A172 (cell line): ENCODE measurements at regions not wholly inside any gene's neighbourhood (a gene's known extent, or its start where the extent isn't known, plus 50 kb on each side); places are given as distances from the start of the nearest gene placed in this dataset.
"Not testable (repeated sequence)": the region's sequence is repeated elsewhere in the genome, so short reads cannot be mapped to it uniquely, and the experiment has no call there.

ENCODE experiments used
- DNase-seq: peaks from one replicate; pipeline ENCODE4 v3.0.0-alpha.2; 2015; ENCODE audit warnings: low spot score

- no peak for DNase-seq
Observed at GRCh38 chr12:123061441-123062205, 81.1 kb downstream of the ARL6IP4 start.

GRCh38 chr12:123059500-123059899 is 79.0 kb downstream of the ARL6IP4 start:
- no peak for DNase-seq

- no peak for DNase-seq
Observed at GRCh38 chr12:123058980-123059379, 78.5 kb downstream of the ARL6IP4 start.

GRCh38 chr12:123058481-123058880 is 78.0 kb downstream of the ARL6IP4 start:
- no peak for DNase-seq

GRCh38 chr12:123057513-123058265 is 77.2 kb downstream of the ARL6IP4 start:
- DNase-seq = no peak

- DNase-seq = no peak
Observed at GRCh38 chr12:123056709-123057108, 76.2 kb downstream of the ARL6IP4 start.

GRCh38 chr12:123056053-123056452 is 75.6 kb downstream of the ARL6IP4 start:
- DNase-seq = peak; percentile 16

GRCh38 chr12:123055281-123055766 is 74.8 kb downstream of the ARL6IP4 start:
- DNase-seq = no peak

- no peak for DNase-seq
Observed at GRCh38 chr12:123054371-123054770, 73.9 kb downstream of the ARL6IP4 start.

GRCh38 chr12:123051556-123051955 is 71.1 kb downstream of the ARL6IP4 start:
- DNase-seq = no peak

GRCh38 chr12:123050913-123051312 is 70.4 kb downstream of the ARL6IP4 start:
- DNase-seq = no peak

GRCh38 chr12:123050331-123050831 is 69.9 kb downstream of the ARL6IP4 start:
- DNase-seq = no peak

GRCh38 chr12:123049398-123050240 is 69.1 kb downstream of the ARL6IP4 start:
- no peak for DNase-seq

- DNase-seq = not testable (repeated sequence)
Observed at GRCh38 chr12:123047892-123048291, 67.4 kb downstream of the ARL6IP4 start.

- no peak for DNase-seq
Observed at GRCh38 chr12:123047289-123047688, 66.8 kb downstream of the ARL6IP4 start.

GRCh38 chr12:123046431-123046830 is 66.0 kb downstream of the ARL6IP4 start:
- DNase-seq = no peak

GRCh38 chr12:123045678-123046077 is 65.2 kb downstream of the ARL6IP4 start:
- no peak for DNase-seq

GRCh38 chr12:123044351-123044750 is 63.9 kb downstream of the ARL6IP4 start:
- DNase-seq = no peak

- peak; percentile 85 for DNase-seq
Observed at GRCh38 chr12:123043536-123044001, 63.1 kb downstream of the ARL6IP4 start.

- no peak for DNase-seq
Observed at GRCh38 chr12:123042833-123043232, 62.4 kb downstream of the ARL6IP4 start.

GRCh38 chr12:123041811-123042655 is 61.6 kb downstream of the ARL6IP4 start:
- DNase-seq = no peak
